GM12864 (cell line): ENCODE measurements at regions not wholly inside any gene's neighbourhood (a gene's known extent, or its start where the extent isn't known, plus 50 kb on each side); places are given as distances from the start of the nearest gene placed in this dataset.

Experiments
- DNase-seq: peaks from one replicate; pipeline ENCODE4 v3.0.0-alpha.2; 2011; ENCODE audit warnings: low read depth
- H3K4me3 ChIP-seq: 2 replicates; pipeline ENCODE4 v1.5.1; 2011; ENCODE audit warnings: mild to moderate bottlenecking, low read depth, low read length, control low read depth
- CTCF ChIP-seq: IDR thresholded peaks from 2 replicates; pipeline ENCODE4 v1.5.1; 2011; ENCODE audit warnings: low read depth, mild to moderate bottlenecking, moderate library complexity, low read length, control low read depth, inconsistent platforms; ENCODE audit errors: missing control alignments

DNA sequence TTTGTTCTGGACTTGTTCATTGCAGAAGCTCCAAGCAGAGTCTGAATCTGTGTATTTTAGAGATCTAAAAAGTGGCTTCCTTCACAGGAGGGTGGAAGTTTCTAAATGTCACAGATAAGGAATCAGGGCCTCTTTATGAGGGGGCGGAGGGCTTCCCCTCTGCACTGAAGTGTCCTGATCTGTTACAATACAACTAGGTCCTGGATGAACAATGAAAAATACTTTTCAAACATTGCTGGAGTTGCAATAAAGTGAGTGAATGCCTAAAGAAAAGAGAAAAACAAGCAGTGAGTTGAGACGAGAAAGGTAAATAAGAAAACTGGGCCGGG lies 179.3 kb upstream of the HDAC4 start:
- no peak for DNase-seq
- TF ChIP-seq CTCF: no peak
- no peak overlapping the region for H3K4me3 ChIP-seq

DNA sequence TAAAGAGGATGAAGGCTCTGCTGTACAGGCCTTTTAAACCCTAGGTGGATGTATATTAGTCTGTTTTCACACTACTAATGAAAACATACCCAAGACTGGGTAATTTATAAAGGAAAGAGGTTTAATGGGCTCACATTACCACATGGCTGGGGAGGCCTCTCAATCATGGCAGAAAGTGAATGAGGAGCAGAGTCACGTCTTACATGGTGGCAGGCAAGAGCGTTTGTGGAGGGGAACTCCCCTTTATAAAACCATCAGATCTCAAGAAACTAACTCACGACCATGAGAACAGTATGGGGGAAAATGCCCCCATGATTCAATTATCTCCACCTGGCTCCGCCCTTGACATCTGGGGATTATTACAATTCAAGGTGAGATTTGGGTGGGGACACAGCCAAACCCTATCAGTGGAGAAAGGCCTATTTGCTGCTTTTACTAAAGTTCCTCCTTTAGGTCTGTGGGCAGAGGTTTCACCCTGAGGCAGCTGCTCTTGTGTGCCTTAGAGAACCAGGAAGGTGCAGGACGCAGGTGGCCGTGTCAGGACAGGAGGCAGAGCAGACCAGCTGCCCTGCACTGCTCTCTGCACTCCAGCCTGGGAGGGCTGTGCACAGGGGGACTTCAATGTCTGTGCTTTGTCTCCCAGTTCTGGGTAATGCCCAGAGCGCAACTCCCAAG lies 178.8 kb upstream of the HDAC4 start:
- no peak for DNase-seq
- TF ChIP-seq CTCF: no peak
- no peak overlapping the region for H3K4me3 ChIP-seq

GRCh38 chr2:239579081-239579480 lies 178.3 kb upstream of the HDAC4 start:
- no peak overlapping the region for H3K4me3 ChIP-seq
- no peak for TF ChIP-seq CTCF
- DNase-seq: no peak

DNA sequence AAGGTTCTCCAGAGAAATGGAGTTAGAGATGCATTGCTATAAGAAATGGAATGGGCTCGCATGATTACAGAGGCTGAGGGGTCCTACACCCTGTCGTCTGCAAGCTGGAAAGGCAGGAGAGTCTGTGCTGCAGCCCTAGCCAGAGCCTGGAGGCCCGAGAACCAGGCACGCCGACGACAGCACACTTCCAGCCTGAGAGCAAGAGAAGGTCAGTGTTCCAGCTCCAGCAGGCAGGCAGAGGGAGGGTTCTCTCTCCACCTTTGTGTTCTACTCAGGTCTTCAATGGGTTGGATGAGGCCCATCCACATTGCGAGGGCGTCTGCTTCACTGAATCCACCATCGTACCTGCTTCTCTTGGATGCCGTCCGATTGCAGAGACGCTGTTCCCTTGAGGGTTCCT lies 177.6 kb upstream of the HDAC4 start:
- no peak overlapping the region for H3K4me3 ChIP-seq
- DNase-seq: no peak
- no peak for TF ChIP-seq CTCF

DNA sequence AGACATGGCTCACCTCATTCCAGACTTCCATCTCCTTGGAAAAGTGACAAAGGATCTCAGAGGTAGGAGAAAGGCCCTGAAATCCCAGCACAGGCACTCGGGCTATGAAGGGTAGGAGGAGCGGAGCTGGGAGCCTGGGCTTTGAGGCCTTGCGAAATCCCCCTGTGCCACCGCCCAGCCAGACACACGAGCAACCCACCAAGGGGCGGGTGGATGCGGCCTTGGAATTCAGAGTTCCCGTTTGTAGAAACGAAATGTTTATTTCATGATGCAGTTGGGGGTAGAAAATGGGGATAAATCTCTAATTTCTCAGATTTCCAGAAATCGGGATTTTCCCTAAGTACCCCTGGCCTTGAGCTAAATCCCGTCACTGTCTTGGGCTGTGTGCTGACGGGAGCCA lies 177.1 kb upstream of the HDAC4 start:
- DNase-seq: no peak
- TF ChIP-seq CTCF: no peak
- H3K4me3 ChIP-seq: no peak overlapping the region

GRCh38 chr2:239576784-239577685 lies 176.2 kb upstream of the HDAC4 start:
- H3K4me3 ChIP-seq: no peak overlapping the region
- DNase-seq: no peak
- no peak for TF ChIP-seq CTCF
